Spleen (tissue), 11 donors: ENCODE measurements at regions not wholly inside any gene's neighbourhood (a gene's known extent, or its start where the extent isn't known, plus 50 kb on each side); places are given as distances from the start of the nearest gene placed in this dataset.
"Not testable (repeated sequence)": the region's sequence is repeated elsewhere in the genome, so short reads cannot be mapped to it uniquely, and the experiment has no call there.

Experiments used
- DNase-seq: peaks from one replicate; pipeline ENCODE4 v3.0.0-alpha.2; 2020
- H3K27ac ChIP-seq, 8 donors: fragments of 200-600 bp; sonication (generic) in 7 of 8; 1 replicate in 4 of 8; 2 replicates in 4 of 8; pipeline versions ENCODE4 v1.5.0 to v1.8.0; 2016 to 2021; ENCODE audit warnings: inconsistent platforms in 4 of 8, mild to moderate bottlenecking in 4 of 8, moderate library complexity in 1 of 8
- H3K27me3 ChIP-seq, 7 donors: fragments of 200-600 bp; sonication (generic) in 6 of 7; replicated peaks in 1 of 7; 1 replicate in 4 of 7; 2 replicates in 3 of 7; pipeline versions ENCODE4 v1.5.0 to v1.8.0; 2016 to 2021; ENCODE audit warnings: inconsistent platforms in 3 of 7, mild to moderate bottlenecking in 1 of 7
- H3K36me3 ChIP-seq, 6 donors: fragments of 200-600 bp; sonication (generic) in 5 of 6; 1 replicate in 4 of 6; 2 replicates in 2 of 6; pipeline versions ENCODE4 v1.5.0 to v1.8.0; 2016 to 2021; ENCODE audit warnings: inconsistent platforms in 2 of 6
- H3K4me1 ChIP-seq, 6 donors: fragments of 200-600 bp; sonication (generic) in 5 of 6; 1 replicate in 3 of 6; 2 replicates in 3 of 6; pipeline versions ENCODE4 v1.5.0 to v1.8.0; 2016 to 2021; ENCODE audit warnings: inconsistent platforms in 3 of 6
- H3K4me3 ChIP-seq, 8 donors: fragments of 200-600 bp; sonication (generic) in 7 of 8; 1 replicate in 4 of 8; 2 replicates in 4 of 8; pipeline versions ENCODE4 v1.5.0 to v1.8.0; 2016 to 2021; ENCODE audit warnings: inconsistent platforms in 4 of 8, mild to moderate bottlenecking in 4 of 8, moderate library complexity in 2 of 8
- H3K9me3 ChIP-seq, 8 donors: fragments of 200-600 bp; sonication (generic) in 7 of 8; 1 replicate in 4 of 8; 2 replicates in 4 of 8; pipeline versions ENCODE4 v1.5.0 to v1.8.0; 2016 to 2021; ENCODE audit warnings: inconsistent platforms in 4 of 8
- POLR2A ChIP-seq, 3 donors: fragments of 450-650 bp; IDR thresholded peaks; one replicate each; pipeline ENCODE4 v1.5.1; 2017; ENCODE audit warnings: antibody characterized with exemption in 3 of 3, mild to moderate bottlenecking in 1 of 3
- POLR2AphosphoS5 ChIP-seq, 3 donors: sonication (generic); formaldehyde crosslinking; IDR thresholded peaks; one replicate each; pipeline ENCODE4 v1.5.1; 2017; ENCODE audit warnings: antibody characterized with exemption in 3 of 3
- WGBS, 5 donors: extraction: QIAGEN DNeasy Blood & Tissue Kit in 3 of 5; methylation state at CpG; one replicate each; pipeline versions ENCODE4 v1.1.5 to v1.1.7; 2013 to 2018; 5-methylcytosine and 5-hydroxymethylcytosine counted together
- intact Hi-C: fragments of 100-400 bp; cut with DNase I; formaldehyde crosslinking; loops from one replicate; pipeline ENCODE4 v1.15.0; 2023; ENCODE audit warnings: low total_unique reads
- TF ChIP-seq, protein P1 (sequence below), 11 experiments: fragments of 200-600 bp in 7 of 11; fragments of 450-650 bp in 4 of 11; sonication (generic) in 4 of 11; IDR thresholded peaks in 8 of 11; conservative IDR thresholded peaks in 3 of 11; 1 replicate in 7 of 11; 2 replicates in 4 of 11; pipeline versions ENCODE4 v1.4.0 to v1.8.0; 2016 to 2021; ENCODE audit warnings: antibody characterized with exemption in 11 of 11, inconsistent platforms in 4 of 11, mild to moderate bottlenecking in 1 of 11
- donor health status: healthy with polysubstance abuse.
- donor health status: DM: no; HTN: no; CAD: no; lungs with moderate emphysema.
- donor health status: DM: no; HTN: no; CAD: no.
- donor health status: Bipolar disorder and iron deficiency.
- donor health status: healthy.
- donor health status: DM: no; HTN: no; CAD: no.
- donor health status: DM: yes; HTN: yes; CAD: no.

DNA sequence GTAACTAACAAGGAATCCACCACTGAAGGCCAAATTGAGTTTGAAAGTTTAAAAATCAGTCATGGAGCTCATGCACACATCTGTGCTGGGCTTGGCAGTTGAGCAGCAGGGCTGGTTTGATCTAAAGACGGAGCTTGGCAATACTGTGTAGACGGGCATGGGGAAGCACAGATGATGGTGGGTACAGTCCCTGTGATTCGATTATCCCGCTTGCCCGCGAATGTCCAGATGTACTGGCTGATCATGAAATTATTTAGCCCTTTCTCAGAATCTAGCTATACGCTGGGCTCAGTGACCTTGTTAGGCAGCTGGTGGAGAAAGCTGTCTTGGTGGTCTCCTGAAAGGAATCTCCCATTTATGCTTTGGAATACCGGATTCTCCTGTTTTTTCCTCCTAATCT is 74.8 kb upstream of the SOX11 start:
- Histone ChIP-seq H3K27ac (no peak overlapping the region), H3K27me3 (peaks cover 0 to 3% (median 0%) of the 10 kb centered on the region in 7 donors), H3K4me1 (no peaks in the 10 kb centered on the region), H3K36me3 (no peaks in the 10 kb centered on the region), H3K9me3 (peaks cover 0 to 11% (median 0%) of the 10 kb centered on the region in 8 donors), H3K4me3 (no peak overlapping the region)
- no peak for DNase-seq
- intact Hi-C loops, result no loop called here
- TF ChIP-seq, protein P1, sequence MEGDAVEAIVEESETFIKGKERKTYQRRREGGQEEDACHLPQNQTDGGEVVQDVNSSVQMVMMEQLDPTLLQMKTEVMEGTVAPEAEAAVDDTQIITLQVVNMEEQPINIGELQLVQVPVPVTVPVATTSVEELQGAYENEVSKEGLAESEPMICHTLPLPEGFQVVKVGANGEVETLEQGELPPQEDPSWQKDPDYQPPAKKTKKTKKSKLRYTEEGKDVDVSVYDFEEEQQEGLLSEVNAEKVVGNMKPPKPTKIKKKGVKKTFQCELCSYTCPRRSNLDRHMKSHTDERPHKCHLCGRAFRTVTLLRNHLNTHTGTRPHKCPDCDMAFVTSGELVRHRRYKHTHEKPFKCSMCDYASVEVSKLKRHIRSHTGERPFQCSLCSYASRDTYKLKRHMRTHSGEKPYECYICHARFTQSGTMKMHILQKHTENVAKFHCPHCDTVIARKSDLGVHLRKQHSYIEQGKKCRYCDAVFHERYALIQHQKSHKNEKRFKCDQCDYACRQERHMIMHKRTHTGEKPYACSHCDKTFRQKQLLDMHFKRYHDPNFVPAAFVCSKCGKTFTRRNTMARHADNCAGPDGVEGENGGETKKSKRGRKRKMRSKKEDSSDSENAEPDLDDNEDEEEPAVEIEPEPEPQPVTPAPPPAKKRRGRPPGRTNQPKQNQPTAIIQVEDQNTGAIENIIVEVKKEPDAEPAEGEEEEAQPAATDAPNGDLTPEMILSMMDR (IDR thresholded peaks at IDR 0.05 in 8 of 11, conservative IDR thresholded peaks at IDR 0.05 in 3 of 11), result no peak
- TF ChIP-seq POLR2AphosphoS5 (IDR thresholded peaks at IDR 0.05) (no peak), POLR2A (IDR thresholded peaks at IDR 0.05) (no peak)
- 87 to 95% (median 90%) methylated on average over 8 of the region's 8 CpGs for WGBS, 5 donors

DNA sequence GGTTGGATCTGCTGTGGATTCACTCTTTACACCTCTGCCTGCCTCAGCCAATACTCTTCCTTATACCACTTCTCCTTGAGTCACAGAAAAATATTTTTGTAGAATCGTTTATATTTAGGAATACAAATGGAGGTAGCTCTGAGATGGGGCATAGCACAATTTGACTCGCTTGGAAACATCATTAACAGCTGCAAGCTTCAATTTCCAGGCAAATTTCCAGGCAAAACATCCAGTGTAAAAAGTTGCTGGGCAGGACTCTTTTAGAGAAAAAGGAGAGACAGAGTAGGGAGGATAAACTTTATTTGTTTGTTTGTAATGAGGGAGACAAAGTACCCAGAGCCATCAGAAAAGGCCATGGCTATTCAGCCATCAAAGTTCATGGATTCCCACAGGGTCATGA is 74.4 kb upstream of the SOX11 start:
- no peaks in the 10 kb centered on the region for H3K4me1 ChIP-seq
- TF ChIP-seq POLR2A (IDR thresholded peaks at IDR 0.05), result no peak
- TF ChIP-seq, protein P1 (IDR thresholded peaks at IDR 0.05 in 8 of 11, conservative IDR thresholded peaks at IDR 0.05 in 3 of 11), result no peak
- no peak for TF ChIP-seq POLR2AphosphoS5 (IDR thresholded peaks at IDR 0.05)
- no peak for DNase-seq
- no peaks in the 10 kb centered on the region for H3K36me3 ChIP-seq
- peaks cover 0 to 3% (median 0%) of the 10 kb centered on the region in 7 donors for H3K27me3 ChIP-seq
- no peak overlapping the region for H3K27ac ChIP-seq
- no peak overlapping the region for H3K4me3 ChIP-seq
- WGBS, 5 donors, result 75 to 85% (median 77%) methylated on average over 2 of the region's 2 CpGs
- H3K9me3 ChIP-seq, result peaks cover 0 to 10% (median 0%) of the 10 kb centered on the region in 8 donors
- intact Hi-C loops, result no loop called here

DNA sequence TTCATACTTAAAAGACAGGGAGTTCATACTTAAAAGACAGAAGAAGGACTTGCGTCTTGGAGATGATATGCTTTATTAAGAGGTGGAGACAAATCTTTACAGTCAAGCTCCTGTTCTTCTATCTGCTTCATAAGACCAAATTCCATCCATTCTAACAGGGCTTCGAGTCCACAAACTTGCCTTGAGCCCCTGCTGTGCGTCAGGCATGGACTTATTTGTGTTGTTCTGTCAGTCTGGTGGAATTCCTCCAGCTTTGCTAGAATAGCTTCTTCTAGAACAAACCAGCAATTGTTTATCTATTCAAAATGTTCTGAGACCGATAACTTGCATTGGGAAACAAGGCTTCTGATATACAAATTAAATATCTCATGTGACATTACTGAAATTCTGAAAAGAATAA is 73.9 kb upstream of the SOX11 start:
- H3K36me3 ChIP-seq, result no peaks in the 10 kb centered on the region
- H3K9me3 ChIP-seq, result peaks cover 0 to 5% (median 0%) of the 10 kb centered on the region in 8 donors
- no peaks in the 10 kb centered on the region for H3K4me1 ChIP-seq
- TF ChIP-seq POLR2A (IDR thresholded peaks at IDR 0.05) (no peak), POLR2AphosphoS5 (IDR thresholded peaks at IDR 0.05) (no peak)
- TF ChIP-seq, protein P1 (IDR thresholded peaks at IDR 0.05 in 8 of 11, conservative IDR thresholded peaks at IDR 0.05 in 3 of 11), result no peak
- peaks cover 0 to 3% (median 0%) of the 10 kb centered on the region in 7 donors for H3K27me3 ChIP-seq
- no peak overlapping the region for H3K4me3 ChIP-seq
- intact Hi-C loops, result no loop called here
- H3K27ac ChIP-seq, result no peak overlapping the region
- DNase-seq, result no peak
- WGBS, 5 donors, result 72 to 81% (median 75%) methylated on average over 4 of the region's 4 CpGs

DNA sequence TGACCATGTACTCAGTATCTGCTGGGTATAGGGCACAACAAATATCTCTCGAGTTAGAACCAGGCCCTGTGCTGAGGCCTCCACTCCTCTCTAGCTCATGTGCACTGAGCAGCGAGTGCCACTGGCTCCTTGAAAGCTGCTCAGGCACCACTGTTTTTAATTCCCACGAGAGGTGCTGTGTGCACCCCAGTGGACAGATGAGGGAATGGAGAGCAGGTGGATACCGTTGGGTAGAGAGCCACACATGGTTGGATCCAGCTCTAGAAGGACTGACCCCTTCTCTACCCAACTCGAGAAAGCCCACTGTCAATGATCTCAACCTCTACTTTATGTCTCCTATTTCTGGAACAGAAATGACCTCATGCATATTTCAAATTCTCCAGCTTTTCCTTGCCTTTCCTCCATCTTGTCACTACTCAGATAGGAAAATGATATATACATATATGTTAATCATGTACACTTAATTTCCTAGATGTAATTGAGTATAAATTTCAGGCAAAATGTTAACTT is 66.6 kb upstream of the SOX11 start:
- H3K4me3 ChIP-seq, DNase-seq, H3K27ac ChIP-seq, intact Hi-C loops, H3K27me3 ChIP-seq, H3K9me3 ChIP-seq, H3K36me3 ChIP-seq, H3K4me1 ChIP-seq: not testable (repeated sequence)
- 73 to 80% (median 75%) methylated on average over 5 of the region's 5 CpGs for WGBS, 5 donors

DNA sequence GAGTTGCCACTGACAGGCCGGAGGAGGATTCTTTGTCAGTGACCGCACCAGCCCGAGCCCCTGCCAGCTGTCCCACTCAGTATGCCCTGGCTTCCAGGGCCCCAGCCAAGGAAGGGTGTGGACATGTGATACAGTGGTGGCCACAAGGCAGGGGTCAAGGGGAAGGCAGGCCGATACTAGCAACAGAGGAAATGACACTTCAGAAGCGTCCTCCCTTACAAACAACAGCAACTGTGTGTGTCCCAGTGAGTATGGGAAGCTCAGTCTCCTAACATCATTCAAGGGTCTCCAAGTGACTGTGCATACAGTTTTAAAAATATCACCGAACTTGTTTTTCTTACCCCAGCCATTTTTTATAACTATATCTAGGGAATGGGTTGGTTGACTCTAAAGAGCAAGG is 63.7 kb upstream of the SOX11 start:
- intact Hi-C loops, result not testable (repeated sequence)

DNA sequence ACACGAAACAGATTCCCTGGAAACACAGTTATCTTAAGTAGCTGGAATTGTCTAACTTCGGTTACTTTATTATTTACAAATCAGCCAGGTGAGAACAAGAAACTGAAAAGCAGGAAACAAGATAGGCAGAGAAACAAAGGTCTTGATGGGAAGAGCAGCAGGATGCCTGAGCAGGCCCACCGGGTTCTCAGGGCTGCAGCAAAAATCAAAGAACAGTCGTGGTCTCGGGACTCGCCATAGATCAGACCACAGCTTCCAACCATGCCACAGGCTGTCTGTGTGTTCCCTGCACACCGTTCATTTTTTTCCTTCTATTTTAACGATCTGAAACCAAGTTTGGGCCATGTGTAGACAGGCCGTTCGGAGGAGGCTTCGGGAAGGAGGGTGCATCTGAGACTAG is 62.7 kb upstream of the SOX11 start:
- H3K4me3 ChIP-seq, H3K27me3 ChIP-seq, H3K4me1 ChIP-seq, H3K9me3 ChIP-seq, H3K36me3 ChIP-seq, intact Hi-C loops, DNase-seq, H3K27ac ChIP-seq: not testable (repeated sequence)
- WGBS, 5 donors, result 80 to 86% (median 83%) methylated on average over 11 of the region's 11 CpGs

More for the DNA sequence above, 63.7 kb upstream of the SOX11 start:
- H3K36me3 ChIP-seq, H3K4me3 ChIP-seq, H3K9me3 ChIP-seq, H3K27me3 ChIP-seq, H3K27ac ChIP-seq, H3K4me1 ChIP-seq, DNase-seq: not testable (repeated sequence)
- WGBS, 5 donors, result 14 to 30% (median 19%) methylated on average over 2 of the region's 6 CpGs; no CpG with 5 or more reads in 1 of the 5 donors

DNA sequence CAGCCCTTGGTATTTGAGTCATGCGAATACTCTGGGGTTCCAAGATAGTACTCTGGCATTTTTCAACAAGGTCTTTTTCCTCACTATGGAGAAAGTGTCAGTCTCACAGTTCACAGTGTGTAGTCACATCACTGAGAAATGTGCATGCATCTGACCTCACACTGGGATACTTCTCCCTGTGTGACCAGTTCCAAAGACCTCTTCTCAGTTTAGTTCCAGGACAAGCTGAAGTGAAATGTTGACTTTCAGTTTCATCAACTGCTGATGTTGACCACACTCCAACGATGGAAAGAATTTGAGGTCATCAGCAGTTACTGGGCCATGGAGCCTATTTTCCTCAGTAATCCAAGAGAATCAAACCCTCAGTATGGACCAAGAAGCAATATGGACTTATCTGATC is 55.1 kb upstream of the SOX11 start:
- H3K4me3 ChIP-seq, H3K4me1 ChIP-seq, H3K27me3 ChIP-seq, intact Hi-C loops, DNase-seq, H3K27ac ChIP-seq, H3K36me3 ChIP-seq, H3K9me3 ChIP-seq: not testable (repeated sequence)
- 82 to 89% (median 87%) methylated on average over 2 of the region's 2 CpGs for WGBS, 5 donors
